ENCODE measurements at regions not wholly inside any gene's neighbourhood (a gene's known extent, or its start where the extent isn't known, plus 50 kb on each side); places are given as distances from the start of the nearest gene placed in this dataset.

- DNase-seq (ENCODE audit: low spot score): no peak
- in situ Hi-C loops (cut with MboI; ENCODE audit: low pct_unique_long_range_greater_than_20kb, low sequenced_read_pairs, unreplicated experiment): no loop called here
Observed at GRCh38 chr16:27678955-27679354, 129.0 kb downstream of the KATNIP start.

GRCh38 chr16:27679899-27680298 is 130.0 kb downstream of the KATNIP start:
- TF ChIP-seq CTCF (IDR thresholded peaks at IDR 0.05; ENCODE audit: extremely low read depth, insufficient read depth, missing control alignments): no peak
- no peak for DNase-seq (ENCODE audit: low spot score)
- in situ Hi-C loops (cut with MboI; ENCODE audit: low pct_unique_long_range_greater_than_20kb, low sequenced_read_pairs, unreplicated experiment): no loop called here

More at GRCh38 chr16:27678955-27679354, 129.0 kb downstream of the KATNIP start:
- no peak for TF ChIP-seq CTCF (IDR thresholded peaks at IDR 0.05; ENCODE audit: extremely low read depth, insufficient read depth, missing control alignments)

- DNase-seq (ENCODE audit: low spot score): no peak
- in situ Hi-C loops (cut with MboI; ENCODE audit: low pct_unique_long_range_greater_than_20kb, low sequenced_read_pairs, unreplicated experiment): no loop called here
- no peak for TF ChIP-seq CTCF (IDR thresholded peaks at IDR 0.05; ENCODE audit: extremely low read depth, insufficient read depth, missing control alignments)
Observed at GRCh38 chr16:27681681-27682080, 131.7 kb downstream of the KATNIP start.

- DNase-seq (ENCODE audit: low spot score): no peak
- TF ChIP-seq CTCF (IDR thresholded peaks at IDR 0.05; ENCODE audit: extremely low read depth, insufficient read depth, missing control alignments): no peak
- in situ Hi-C loops (cut with MboI; ENCODE audit: low pct_unique_long_range_greater_than_20kb, low sequenced_read_pairs, unreplicated experiment): no loop called here
Observed at GRCh38 chr16:27684047-27684446, 134.1 kb downstream of the KATNIP start.

- no peak for TF ChIP-seq CTCF (IDR thresholded peaks at IDR 0.05; ENCODE audit: extremely low read depth, insufficient read depth, missing control alignments)
- in situ Hi-C loops (cut with MboI; ENCODE audit: low pct_unique_long_range_greater_than_20kb, low sequenced_read_pairs, unreplicated experiment): no loop called here
- no peak for DNase-seq (ENCODE audit: low spot score)
Observed at GRCh38 chr16:27685807-27686206, 135.9 kb downstream of the KATNIP start.

GRCh38 chr16:27686926-27687325 is 137.0 kb downstream of the KATNIP start:
- in situ Hi-C loops (cut with MboI; ENCODE audit: low pct_unique_long_range_greater_than_20kb, low sequenced_read_pairs, unreplicated experiment): no loop called here
- DNase-seq (ENCODE audit: low spot score): no peak
- no peak for TF ChIP-seq CTCF (IDR thresholded peaks at IDR 0.05; ENCODE audit: extremely low read depth, insufficient read depth, missing control alignments)

GRCh38 chr16:27687605-27688004 is 137.7 kb downstream of the KATNIP start:
- no peak for DNase-seq (ENCODE audit: low spot score)
- TF ChIP-seq CTCF (IDR thresholded peaks at IDR 0.05; ENCODE audit: extremely low read depth, insufficient read depth, missing control alignments): no peak
- in situ Hi-C loops (cut with MboI; ENCODE audit: low pct_unique_long_range_greater_than_20kb, low sequenced_read_pairs, unreplicated experiment): no loop called here
